Adrenal gland (tissue), 9 donors: ENCODE measurements at regions not wholly inside any gene's neighbourhood (a gene's known extent, or its start where the extent isn't known, plus 50 kb on each side); places are given as distances from the start of the nearest gene placed in this dataset.

Experiments
- DNase-seq, 7 donors: peaks; one replicate each; pipeline ENCODE4 v3.0.0-alpha.2; 2019 to 2020
- H3K27ac ChIP-seq, 5 donors: fragments of 200-600 bp; sonication (generic) in 4 of 5; 1 replicate in 3 of 5; 2 replicates in 2 of 5; pipeline versions ENCODE4 v1.5.1 to v1.8.0; 2016 to 2020; ENCODE audit warnings: mild to moderate bottlenecking in 1 of 5
- H3K27me3 ChIP-seq: fragments of 200-600 bp; 2 replicates; pipeline ENCODE4 v1.8.0; 2021
- H3K36me3 ChIP-seq, 2 donors: fragments of 200-600 bp; replicated peaks in 1 of 2; 1 replicate in 1 of 2; 2 replicates in 1 of 2; pipeline versions ENCODE4 v1.5.1 to v1.8.0; 2018 to 2022
- H3K4me1 ChIP-seq, 2 donors: fragments of 200-600 bp; replicated peaks in 1 of 2; 1 replicate in 1 of 2; 2 replicates in 1 of 2; pipeline versions ENCODE4 v1.5.1 to v1.8.0; 2018 to 2021
- H3K4me3 ChIP-seq, 4 donors: fragments of 200-600 bp; sonication (generic) in 3 of 4; one replicate each; pipeline ENCODE4 v1.5.1; 2016 to 2018
- H3K9me3 ChIP-seq, 3 donors: fragments of 200-600 bp; sonication (generic) in 1 of 3; replicated peaks in 1 of 3; 1 replicate in 2 of 3; 2 replicates in 1 of 3; pipeline versions ENCODE4 v1.5.1 to v1.8.0; 2016 to 2021
- POLR2A ChIP-seq, 2 donors: fragments of 450-650 bp; IDR thresholded peaks; one replicate each; pipeline ENCODE4 v1.6.1; 2017; ENCODE audit warnings: antibody characterized with exemption in 2 of 2, mild to moderate bottlenecking in 2 of 2, moderate library complexity in 1 of 2
- WGBS, 4 donors: extraction: QIAGEN DNeasy Blood & Tissue Kit in 2 of 4; methylation state at CpG; one replicate each; pipeline versions ENCODE4 v1.1.5 to v1.1.7; 2013 to 2017; 5-methylcytosine and 5-hydroxymethylcytosine counted together
- intact Hi-C, 2 donors: fragments of 100-400 bp; cut with DNase I; formaldehyde crosslinking; loops; one replicate each; pipeline versions ENCODE4 v1.14.1 to v1.15.0; 2022 to 2023
- TF ChIP-seq, protein P1 (sequence below), 6 experiments: fragments of 450-650 bp in 4 of 6; fragments of 200-600 bp in 2 of 6; sonication (generic) in 1 of 6; IDR thresholded peaks; 1 replicate in 5 of 6; 2 replicates in 1 of 6; pipeline versions ENCODE4 v1.5.1 to v1.8.0; 2016 to 2021; ENCODE audit warnings: antibody characterized with exemption in 6 of 6, mild to moderate bottlenecking in 2 of 6, moderate library complexity in 1 of 6
- donor health status: healthy with polysubstance abuse.
- donor health status: Bipolar disorder and iron deficiency.
- donor health status: DM: yes; HTN: yes; CAD: no.
- donor health status: DM: no; HTN: no; CAD: no.
- donor health status: DM: no; HTN: no; CAD: no.

GRCh38 chr10:65365878-65366277, 1560.0 kb upstream of the LRRTM3 start:
- 30 to 55% (median 33%) methylated on average over 1 of the region's 1 CpG for WGBS, 4 donors
- Histone ChIP-seq H3K4me1 (no peaks in the 10 kb centered on the region), H3K27ac (no peak overlapping the region), H3K9me3 (no peaks in the 10 kb centered on the region), H3K36me3 (no peaks in the 10 kb centered on the region), H3K27me3 (no peaks in the 10 kb centered on the region), H3K4me3 (no peak overlapping the region)
- TF ChIP-seq POLR2A (IDR thresholded peaks at IDR 0.05) = no peak
- TF ChIP-seq, protein P1, sequence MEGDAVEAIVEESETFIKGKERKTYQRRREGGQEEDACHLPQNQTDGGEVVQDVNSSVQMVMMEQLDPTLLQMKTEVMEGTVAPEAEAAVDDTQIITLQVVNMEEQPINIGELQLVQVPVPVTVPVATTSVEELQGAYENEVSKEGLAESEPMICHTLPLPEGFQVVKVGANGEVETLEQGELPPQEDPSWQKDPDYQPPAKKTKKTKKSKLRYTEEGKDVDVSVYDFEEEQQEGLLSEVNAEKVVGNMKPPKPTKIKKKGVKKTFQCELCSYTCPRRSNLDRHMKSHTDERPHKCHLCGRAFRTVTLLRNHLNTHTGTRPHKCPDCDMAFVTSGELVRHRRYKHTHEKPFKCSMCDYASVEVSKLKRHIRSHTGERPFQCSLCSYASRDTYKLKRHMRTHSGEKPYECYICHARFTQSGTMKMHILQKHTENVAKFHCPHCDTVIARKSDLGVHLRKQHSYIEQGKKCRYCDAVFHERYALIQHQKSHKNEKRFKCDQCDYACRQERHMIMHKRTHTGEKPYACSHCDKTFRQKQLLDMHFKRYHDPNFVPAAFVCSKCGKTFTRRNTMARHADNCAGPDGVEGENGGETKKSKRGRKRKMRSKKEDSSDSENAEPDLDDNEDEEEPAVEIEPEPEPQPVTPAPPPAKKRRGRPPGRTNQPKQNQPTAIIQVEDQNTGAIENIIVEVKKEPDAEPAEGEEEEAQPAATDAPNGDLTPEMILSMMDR (IDR thresholded peaks at IDR 0.05) = no peak
- no peak for DNase-seq
- intact Hi-C loops = no loop called here

- H3K4me3 ChIP-seq = no peak overlapping the region
- TF ChIP-seq POLR2A (IDR thresholded peaks at IDR 0.05) = no peak
- TF ChIP-seq, protein P1 (IDR thresholded peaks at IDR 0.05) = no peak
Measured at GRCh38 chr10:65367706-65368105, 1558.1 kb upstream of the LRRTM3 start.

GRCh38 chr10:65375528-65375927, 1550.3 kb upstream of the LRRTM3 start:
- Histone ChIP-seq H3K27ac (no peak overlapping the region), H3K4me3 (no peak overlapping the region), H3K27me3 (no peaks in the 10 kb centered on the region), H3K4me1 (no peaks in the 10 kb centered on the region), H3K9me3 (no peaks in the 10 kb centered on the region), H3K36me3 (no peaks in the 10 kb centered on the region)
- 65 to 83% (median 76%) methylated on average over 3 of the region's 3 CpGs for WGBS, 4 donors
- DNase-seq = no peak
- intact Hi-C loops = no loop called here
- TF ChIP-seq POLR2A (IDR thresholded peaks at IDR 0.05) = no peak
- TF ChIP-seq, protein P1 (IDR thresholded peaks at IDR 0.05) = no peak

More at GRCh38 chr10:65367706-65368105, 1558.1 kb upstream of the LRRTM3 start:
- Histone ChIP-seq H3K4me1 (no peaks in the 10 kb centered on the region), H3K9me3 (no peaks in the 10 kb centered on the region), H3K27me3 (no peaks in the 10 kb centered on the region), H3K36me3 (no peaks in the 10 kb centered on the region), H3K27ac (no peak overlapping the region)
- intact Hi-C loops = no loop called here
- DNase-seq = no peak

DNA sequence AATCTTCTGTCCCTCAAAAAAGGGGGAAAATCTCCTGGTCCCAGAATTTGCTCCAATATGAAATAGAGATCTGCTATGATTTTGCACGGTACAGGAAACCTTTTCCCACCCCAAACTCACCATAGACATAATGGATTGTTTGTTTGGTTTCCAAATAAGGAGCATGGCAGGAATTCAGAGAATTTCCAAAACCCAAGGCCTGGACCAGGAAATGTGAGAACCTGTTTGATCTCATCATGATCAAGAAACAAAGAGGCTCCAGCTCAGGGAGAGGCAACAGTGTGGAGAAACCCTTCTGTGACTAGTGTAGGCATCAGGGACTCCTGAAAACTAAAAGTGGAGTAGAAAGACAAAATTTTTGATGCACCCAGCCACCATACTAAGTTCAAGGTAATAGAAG, 1548.1 kb upstream of the LRRTM3 start:
- no peaks in the 10 kb centered on the region for H3K27me3 ChIP-seq
- DNase-seq = no peak
- H3K4me3 ChIP-seq = no peak overlapping the region
- no peaks in the 10 kb centered on the region for H3K9me3 ChIP-seq
- WGBS, 4 donors = 39 to 67% (median 54%) methylated on average over 1 of the region's 1 CpG
- H3K36me3 ChIP-seq = no peaks in the 10 kb centered on the region
- no peak overlapping the region for H3K27ac ChIP-seq
- TF ChIP-seq POLR2A (IDR thresholded peaks at IDR 0.05) = no peak
- TF ChIP-seq, protein P1 (IDR thresholded peaks at IDR 0.05) = no peak
- intact Hi-C loops = no loop called here
- H3K4me1 ChIP-seq = no peaks in the 10 kb centered on the region
